Liver (tissue), 3 donors: ENCODE measurements at regions not wholly inside any gene's neighbourhood (a gene's known extent, or its start where the extent isn't known, plus 50 kb on each side); places are given as distances from the start of the nearest gene placed in this dataset.

Experiments used
- CTCF ChIP-seq: fragments of 150-350 bp; IDR thresholded peaks from 2 replicates; pipeline ENCODE4 v1.5.1; 2017; ENCODE audit warnings: improper control_type of control experiment, low read depth, low read length; ENCODE audit not compliant: missing input control
- FOXA1 ChIP-seq: IDR thresholded peaks from 2 replicates; pipeline ENCODE4 v1.6.1; 2016; ENCODE audit warnings: antibody characterized with exemption
- GABPA ChIP-seq, 2 donors: IDR thresholded peaks in 1 of 2; conservative IDR thresholded peaks in 1 of 2; 2 replicates each; pipeline ENCODE4 v1.6.1; 2016; ENCODE audit warnings: antibody characterized with exemption in 2 of 2, mild to moderate bottlenecking in 1 of 2, moderate library complexity in 1 of 2
- HNF4G ChIP-seq: IDR thresholded peaks from 2 replicates; pipeline ENCODE4 v1.6.1; 2016; ENCODE audit warnings: antibody characterized with exemption
- JUND ChIP-seq, 2 donors: IDR thresholded peaks; 2 replicates each; pipeline ENCODE4 v1.6.1; 2016; ENCODE audit warnings: antibody characterized with exemption in 2 of 2
- MAX ChIP-seq: IDR thresholded peaks from 2 replicates; pipeline ENCODE4 v1.6.1; 2016; ENCODE audit warnings: antibody characterized with exemption
- NR2F2 ChIP-seq: IDR thresholded peaks from 2 replicates; pipeline ENCODE4 v1.6.1; 2016; ENCODE audit warnings: antibody characterized with exemption
- RAD21 ChIP-seq, 2 donors: IDR thresholded peaks; 2 replicates each; pipeline ENCODE4 v1.6.1; 2016; ENCODE audit warnings: antibody characterized with exemption in 2 of 2, mild to moderate bottlenecking in 2 of 2
- REST ChIP-seq: IDR thresholded peaks from 2 replicates; pipeline ENCODE4 v1.6.1; 2016; ENCODE audit warnings: antibody characterized with exemption, mild to moderate bottlenecking
- SP1 ChIP-seq: IDR thresholded peaks from 2 replicates; pipeline ENCODE4 v1.6.1; 2018; ENCODE audit warnings: antibody characterized with exemption, mild to moderate bottlenecking
- TAF1 ChIP-seq: conservative IDR thresholded peaks from 2 replicates; pipeline ENCODE4 v1.6.1; 2016; ENCODE audit warnings: antibody characterized with exemption, mild to moderate bottlenecking
- YY1 ChIP-seq: IDR thresholded peaks from 2 replicates; pipeline ENCODE4 v1.6.1; 2016; ENCODE audit warnings: antibody characterized with exemption, mild to moderate bottlenecking
- ZBTB33 ChIP-seq: IDR thresholded peaks from 2 replicates; pipeline ENCODE4 v1.6.1; 2016; ENCODE audit warnings: antibody characterized with exemption
- donor health status: healthy.
- donor health status: healthy.

GRCh38 chr4:159600061-159600460 lies 497.2 kb downstream of the RAPGEF2 start:
- TF ChIP-seq CTCF (no peak), RAD21 (IDR thresholded peaks at IDR 0.05) (no peak), YY1 (no peak), REST (no peak), SP1 (no peak), JUND (IDR thresholded peaks at IDR 0.05) (no peak), HNF4G (no peak), TAF1 (no peak), FOXA1 (no peak), MAX (no peak), NR2F2 (no peak), ZBTB33 (no peak), GABPA (IDR thresholded peaks at IDR 0.05 in 1 of 2, conservative IDR thresholded peaks at IDR 0.05 in 1 of 2) (no peak)
